ENCODE measurements at regions not wholly inside any gene's neighbourhood (a gene's known extent, or its start where the extent isn't known, plus 50 kb on each side); places are given as distances from the start of the nearest gene placed in this dataset.

- Histone ChIP-seq H3K9me3 (ENCODE audit: low read length) (no peaks in the 10 kb centered on the region), H3F3A (ENCODE audit: insufficient read depth, low read length) (no peaks in the 10 kb centered on the region), H3K9ac (ENCODE audit: low read length) (no peak overlapping the region), H3K27me3 (ENCODE audit: insufficient read depth, low read length) (0 out of 2 replicates have a peak, but pooled peaks cover 4% of the 10 kb centered on the region), H4K20me1 (ENCODE audit: insufficient read depth, low read length) (no peaks in the 10 kb centered on the region), H2AFZ (ENCODE audit: low read length) (no peak overlapping the region), H3K79me2 (ENCODE audit: insufficient read depth, low read length) (no peaks in the 10 kb centered on the region), H3K27ac (ENCODE audit: low read depth, low read length, poor library complexity, severe bottlenecking) (no peak overlapping the region), H3K4me2 (ENCODE audit: low read length) (no peak overlapping the region), H3K9me2 (ENCODE audit: low read depth, low read length) (no peaks in the 10 kb centered on the region), H3K4me3 (ENCODE audit: low read depth, low read length, poor library complexity, severe bottlenecking) (no peak overlapping the region), H3K36me3 (ENCODE audit: insufficient read depth, low read length) (no peaks in the 10 kb centered on the region), H3K4me1 (ENCODE audit: insufficient read depth, low read length, severe bottlenecking) (no peaks in the 10 kb centered on the region)
- TF ChIP-seq EZH2 (IDR thresholded peaks at IDR 0.05; ENCODE audit: borderline replicate concordance, low read length) (no peak), CTCF (IDR thresholded peaks at IDR 0.05; ENCODE audit: low read length) (no peak)
Observed at GRCh38 chr20:57049296-57049695, 217.1 kb downstream of the BMP7 start.

GRCh38 chr20:57051096-57051495, 215.3 kb downstream of the BMP7 start:
- Histone ChIP-seq H3K27me3 (ENCODE audit: insufficient read depth, low read length) (0 out of 2 replicates have a peak, but pooled peaks cover 4% of the 10 kb centered on the region), H3K79me2 (ENCODE audit: insufficient read depth, low read length) (no peaks in the 10 kb centered on the region), H3F3A (ENCODE audit: insufficient read depth, low read length) (no peaks in the 10 kb centered on the region), H4K20me1 (ENCODE audit: insufficient read depth, low read length) (no peaks in the 10 kb centered on the region), H3K27ac (ENCODE audit: low read depth, low read length, poor library complexity, severe bottlenecking) (no peak overlapping the region), H3K4me3 (ENCODE audit: low read depth, low read length, poor library complexity, severe bottlenecking) (no peak overlapping the region), H3K9me2 (ENCODE audit: low read depth, low read length) (no peaks in the 10 kb centered on the region), H3K4me1 (ENCODE audit: insufficient read depth, low read length, severe bottlenecking) (peaks cover 5% of the 10 kb centered on the region), H3K4me2 (ENCODE audit: low read length) (no peak overlapping the region), H3K9ac (ENCODE audit: low read length) (no peak overlapping the region), H2AFZ (ENCODE audit: low read length) (no peak overlapping the region), H3K36me3 (ENCODE audit: insufficient read depth, low read length) (no peaks in the 10 kb centered on the region), H3K9me3 (ENCODE audit: low read length) (no peaks in the 10 kb centered on the region)
- no peak for TF ChIP-seq EZH2 (IDR thresholded peaks at IDR 0.05; ENCODE audit: borderline replicate concordance, low read length)
- TF ChIP-seq CTCF (IDR thresholded peaks at IDR 0.05; ENCODE audit: low read length), result no peak

GRCh38 chr20:57053067-57053466, 213.4 kb downstream of the BMP7 start:
- H3K36me3 ChIP-seq (ENCODE audit: insufficient read depth, low read length), result no peaks in the 10 kb centered on the region
- H3K9me3 ChIP-seq (ENCODE audit: low read length), result no peaks in the 10 kb centered on the region
- H3K27me3 ChIP-seq (ENCODE audit: insufficient read depth, low read length), result no peaks in the 10 kb centered on the region

More at GRCh38 chr20:57053067-57053466, 213.4 kb downstream of the BMP7 start:
- H3K4me3 ChIP-seq (ENCODE audit: low read depth, low read length, poor library complexity, severe bottlenecking), result no peak overlapping the region
- no peak for TF ChIP-seq CTCF (IDR thresholded peaks at IDR 0.05; ENCODE audit: low read length)
- no peak for TF ChIP-seq EZH2 (IDR thresholded peaks at IDR 0.05; ENCODE audit: borderline replicate concordance, low read length)
- no peaks in the 10 kb centered on the region for H3F3A ChIP-seq (ENCODE audit: insufficient read depth, low read length)
- H3K79me2 ChIP-seq (ENCODE audit: insufficient read depth, low read length), result no peaks in the 10 kb centered on the region
- no peaks in the 10 kb centered on the region for H4K20me1 ChIP-seq (ENCODE audit: insufficient read depth, low read length)
- no peak overlapping the region for H3K27ac ChIP-seq (ENCODE audit: low read depth, low read length, poor library complexity, severe bottlenecking)
- H3K9me2 ChIP-seq (ENCODE audit: low read depth, low read length), result no peaks in the 10 kb centered on the region
- H3K9ac ChIP-seq (ENCODE audit: low read length), result no peak overlapping the region
- H2AFZ ChIP-seq (ENCODE audit: low read length), result no peak overlapping the region
- peaks cover 5% of the 10 kb centered on the region for H3K4me1 ChIP-seq (ENCODE audit: insufficient read depth, low read length, severe bottlenecking)
- no peak overlapping the region for H3K4me2 ChIP-seq (ENCODE audit: low read length)
